Activated CD4-positive, alpha-beta T cell treated with anti-CD3 and anti-CD28 coated beads, Interleukin-2, amount 50 U/mL, for 4 hours (primary cell): ENCODE measurements at regions not wholly inside any gene's neighbourhood (a gene's known extent, or its start where the extent isn't known, plus 50 kb on each side); places are given as distances from the start of the nearest gene placed in this dataset.
"Not testable (repeated sequence)": the region's sequence is repeated elsewhere in the genome, so short reads cannot be mapped to it uniquely, and the experiment has no call there.

Experiments used
- DNase-seq, 2 experiments: peaks; one replicate each; pipeline ENCODE4 v3.0.0-alpha.2; 2020

DNA sequence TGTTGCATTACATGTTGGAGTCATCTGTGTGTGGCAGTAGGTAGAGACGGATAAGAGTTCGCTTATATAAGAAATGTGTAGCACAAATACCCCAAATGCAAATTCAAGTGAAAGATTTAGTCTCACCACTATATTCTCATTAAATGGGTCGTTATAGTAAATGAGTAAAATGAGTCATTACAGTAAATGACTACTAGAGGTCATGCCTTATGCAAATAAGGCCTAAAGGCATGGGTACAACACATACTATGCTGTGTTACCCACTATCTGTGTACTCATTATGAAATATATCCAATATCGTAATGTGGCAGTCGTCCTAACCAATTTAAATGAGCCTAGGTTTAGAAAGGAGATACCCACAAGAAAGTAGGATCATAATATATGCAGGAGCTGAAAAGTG is 1603.1 kb downstream of the C4orf33 start:
- no peak for DNase-seq

DNA sequence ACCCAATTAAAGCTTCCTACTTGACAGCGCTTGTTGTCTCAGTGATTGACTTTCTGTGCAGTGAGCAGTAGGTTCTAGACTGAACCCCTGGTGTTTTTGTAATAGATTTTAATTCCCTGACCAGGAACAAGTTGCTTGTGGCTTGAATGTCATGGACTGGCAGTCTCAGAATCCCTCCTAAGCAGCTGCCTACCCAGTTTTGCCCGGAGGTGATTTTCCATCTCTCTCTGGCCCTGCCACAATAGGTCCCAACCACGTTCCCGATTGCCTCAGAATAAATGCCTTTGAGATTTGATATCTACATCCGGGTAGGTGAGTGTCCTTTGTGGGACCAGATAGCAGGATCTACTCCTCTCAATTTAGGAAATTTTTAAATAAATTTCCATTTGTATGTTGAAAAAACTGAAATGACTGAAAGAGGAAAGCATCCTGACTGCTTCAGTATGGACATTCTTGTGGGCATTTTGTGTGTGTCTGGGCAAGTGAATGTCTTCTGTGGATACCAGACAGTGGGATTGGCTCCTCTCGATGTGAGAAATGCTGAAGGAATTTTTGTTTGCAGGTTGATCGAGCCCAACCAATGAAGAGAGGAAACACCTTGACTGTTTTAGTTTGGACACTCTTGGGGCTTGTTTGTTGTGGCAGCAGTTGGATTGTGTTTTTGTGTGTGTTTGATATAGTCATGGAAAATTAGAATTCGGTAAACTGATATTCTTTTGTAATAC is 1607.4 kb downstream of the C4orf33 start:
- DNase-seq, result no peak

DNA sequence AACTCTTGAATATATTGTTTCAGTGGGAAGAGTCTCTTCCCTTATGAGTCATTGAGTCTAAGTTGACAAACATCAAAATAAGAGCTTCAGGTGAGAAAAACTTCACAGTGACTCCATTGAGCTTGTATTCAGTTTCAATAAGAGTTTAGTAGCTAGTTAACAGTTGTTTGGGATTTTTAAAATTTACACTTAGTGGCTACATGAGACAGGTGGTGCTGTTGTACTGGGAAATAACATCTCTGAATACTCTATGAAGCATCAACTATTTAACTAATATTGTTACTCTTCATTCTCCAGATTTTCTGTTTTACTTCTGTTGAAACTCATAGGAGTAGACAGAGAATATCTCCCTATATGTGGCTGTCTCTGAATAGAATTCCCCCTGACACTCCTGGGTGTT is 1609.1 kb downstream of the C4orf33 start:
- DNase-seq, result no peak

DNA sequence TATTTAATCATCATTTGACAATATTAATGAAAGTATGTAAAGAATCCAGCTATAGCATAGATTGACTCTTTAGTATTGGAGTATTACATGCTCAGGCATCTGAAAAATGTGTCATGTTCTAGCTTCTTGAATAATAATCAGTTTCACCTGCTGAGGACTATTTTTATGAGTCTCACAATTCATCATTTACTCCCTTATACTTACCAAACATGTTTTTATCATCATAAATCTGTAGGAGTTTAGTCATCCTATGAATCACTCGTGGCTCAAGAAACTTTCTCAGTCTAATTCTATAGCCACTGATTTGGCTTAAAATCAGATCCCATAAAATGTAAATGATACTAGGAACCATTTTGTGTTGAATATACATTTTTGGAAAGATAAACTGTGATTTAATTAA is 1616.1 kb downstream of the C4orf33 start:
- DNase-seq, result no peak

DNA sequence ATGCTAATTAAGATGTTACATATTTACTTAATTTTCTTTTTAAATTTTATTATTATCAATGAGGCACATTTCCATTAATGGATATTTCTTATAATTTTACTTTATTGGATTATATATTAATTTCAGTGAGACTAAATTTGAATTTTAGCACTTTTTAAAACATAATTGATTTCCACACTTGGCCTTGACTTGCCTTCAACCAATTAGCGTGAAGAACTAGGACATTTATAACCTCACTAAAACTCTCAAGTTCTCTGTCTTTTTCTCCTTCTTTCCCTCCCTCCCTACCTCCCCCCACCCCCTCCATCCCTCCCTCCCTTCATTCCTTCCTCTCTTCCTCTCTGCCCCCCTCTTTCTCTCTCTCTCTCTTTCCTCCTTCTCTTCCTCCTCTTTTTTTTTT is 1618.1 kb downstream of the C4orf33 start:
- DNase-seq, result no peak

DNA sequence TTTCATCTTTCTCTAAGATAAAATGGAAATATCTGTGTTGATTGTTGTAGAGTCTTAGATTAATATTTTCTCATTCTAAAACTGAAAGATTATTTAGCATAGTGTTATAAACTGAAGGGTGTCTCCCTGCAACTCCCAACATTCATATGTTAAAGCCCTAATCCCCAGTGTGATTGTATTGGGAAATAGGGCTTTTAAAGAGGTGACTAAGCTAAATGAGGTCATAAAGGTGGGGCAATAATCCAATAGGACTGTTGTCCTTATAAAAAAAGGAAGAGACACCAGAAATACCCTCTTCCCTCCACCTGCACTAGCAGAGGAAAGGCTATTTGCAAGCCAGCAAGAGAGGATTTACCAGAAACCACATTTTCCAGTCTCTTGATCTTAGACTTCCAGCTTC is 1626.4 kb downstream of the C4orf33 start:
- no peak for DNase-seq

DNA sequence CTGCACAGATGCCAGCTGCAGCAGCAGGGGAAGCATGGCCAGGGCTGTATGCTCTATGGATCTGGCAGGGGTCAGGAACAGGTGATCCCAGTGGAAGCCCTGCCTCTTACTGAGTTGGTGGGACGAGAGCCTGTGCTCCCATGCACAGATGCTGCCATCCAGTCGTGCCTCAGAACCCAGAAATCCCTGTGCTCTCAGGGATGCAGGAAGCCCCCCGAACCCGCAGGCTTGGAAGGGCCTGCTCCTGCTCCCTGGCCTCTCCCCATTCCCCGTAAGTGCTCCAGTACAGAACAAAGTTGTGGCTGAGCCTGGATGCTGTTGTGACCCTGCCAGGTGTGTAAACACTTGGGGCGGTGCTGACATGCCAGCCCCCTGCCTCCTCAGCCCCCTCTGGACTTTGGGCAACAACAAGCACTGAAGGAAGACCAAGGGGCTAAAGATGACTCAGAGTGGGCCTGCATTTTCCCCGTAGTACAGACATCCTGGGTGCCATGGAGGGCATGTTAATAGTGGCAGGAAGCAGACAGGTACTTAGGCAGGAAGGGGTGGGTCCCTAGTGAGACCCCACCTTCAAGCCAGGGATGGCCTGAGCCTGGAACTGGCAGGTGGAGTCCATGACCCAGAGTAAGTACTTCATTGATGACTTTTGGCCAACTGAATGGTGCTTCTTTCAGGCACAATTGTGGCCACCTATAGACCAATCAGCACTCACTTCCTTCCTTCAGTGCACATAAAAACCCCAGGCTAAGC is 1640.7 kb downstream of the C4orf33 start:
- no peak for DNase-seq

DNA sequence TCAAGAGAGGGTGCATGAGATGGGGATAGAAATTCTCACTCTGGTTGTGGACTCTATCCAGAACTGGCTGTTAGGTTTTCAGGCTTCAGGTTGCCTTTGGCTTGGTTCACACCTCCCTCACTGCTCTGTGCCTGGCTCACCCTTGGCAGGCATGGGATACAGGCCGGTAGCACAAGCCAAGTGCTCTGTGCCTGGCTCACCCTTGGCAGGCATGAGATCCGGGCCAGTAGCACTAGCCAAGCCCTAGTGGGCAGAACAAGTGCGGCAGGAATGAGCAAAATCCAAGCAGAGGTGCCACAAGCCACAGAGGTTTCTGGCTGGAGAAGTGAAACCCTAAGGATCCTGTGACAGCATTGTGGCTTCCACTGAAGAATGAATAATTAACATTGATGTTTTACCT is 1642.3 kb downstream of the C4orf33 start:
- DNase-seq, result no peak

DNA sequence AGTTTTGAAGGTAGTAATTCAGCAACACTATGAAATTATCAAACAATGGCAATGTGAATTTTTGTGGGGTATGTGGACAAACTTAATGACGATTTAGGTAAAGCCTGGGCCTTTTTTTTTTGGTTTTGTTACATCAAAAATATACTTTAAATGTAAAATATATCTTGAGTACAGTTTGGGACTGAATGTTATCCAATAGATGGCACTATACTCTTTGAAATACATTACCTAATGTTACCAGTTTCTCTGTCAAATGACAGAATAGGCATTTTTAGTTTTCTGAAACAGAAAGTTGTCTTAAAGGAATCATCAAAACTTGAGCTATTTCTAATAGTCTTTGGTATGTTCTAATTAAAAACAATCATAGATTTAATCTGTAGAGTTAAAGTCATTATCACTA is 1651.9 kb downstream of the C4orf33 start:
- no peak for DNase-seq

DNA sequence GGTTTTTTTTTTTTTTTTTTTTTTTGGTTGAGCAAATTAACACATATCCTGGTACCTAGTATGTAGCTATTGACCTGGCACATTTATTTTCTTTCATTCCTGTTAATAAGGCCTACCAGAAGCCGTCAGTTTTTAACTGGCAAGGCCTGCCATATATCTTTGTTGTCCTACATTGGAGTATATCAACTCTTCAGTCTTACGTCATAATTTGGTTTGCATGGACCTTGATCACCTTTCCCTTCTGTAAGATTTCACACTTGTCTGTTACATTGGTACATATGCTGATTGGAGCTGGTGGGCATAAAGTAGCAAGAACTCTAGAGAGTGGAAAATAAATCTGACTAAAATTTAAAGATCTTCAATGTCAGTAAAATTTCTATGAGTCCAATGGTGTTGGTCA is 1658.0 kb downstream of the C4orf33 start:
- no peak for DNase-seq

DNA sequence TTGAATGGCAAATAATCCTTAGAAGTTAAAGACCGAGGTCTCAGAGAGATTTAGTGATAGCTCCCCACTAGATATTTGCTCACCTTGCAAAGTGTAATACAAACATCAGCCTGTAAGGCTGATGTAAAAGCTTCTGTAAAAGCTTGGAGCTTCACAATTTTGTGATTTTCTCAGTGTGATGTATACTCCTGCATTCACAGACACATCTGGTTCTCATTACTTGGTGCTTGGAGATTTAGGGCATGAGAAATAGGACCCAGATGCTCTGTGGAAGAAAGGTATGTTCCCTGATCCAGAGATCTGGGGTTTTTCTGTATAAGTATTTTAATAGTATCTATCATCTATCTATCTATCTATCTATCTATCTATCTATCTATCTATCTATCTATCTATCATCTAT is 1664.3 kb downstream of the C4orf33 start:
- no peak for DNase-seq

DNA sequence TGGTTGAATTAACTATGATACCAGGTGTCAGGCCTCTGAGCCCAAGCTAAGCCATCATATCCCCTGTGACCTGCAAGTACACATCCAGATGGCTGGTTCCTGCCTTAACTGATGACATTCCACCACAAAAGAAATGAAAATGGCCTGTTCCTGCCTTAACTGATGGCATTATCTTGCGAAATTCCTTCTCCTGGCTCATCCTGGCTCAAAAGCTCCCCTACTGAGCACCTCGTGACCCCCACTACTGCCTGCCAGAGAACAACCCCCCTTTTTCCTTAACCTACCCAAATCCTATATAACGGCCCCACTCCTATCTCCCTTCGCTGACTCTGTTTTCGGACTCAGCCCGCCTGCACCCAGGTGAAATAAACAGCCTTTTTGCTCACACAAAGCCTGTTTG is 1671.4 kb downstream of the C4orf33 start:
- DNase-seq, result not testable (repeated sequence)

DNA sequence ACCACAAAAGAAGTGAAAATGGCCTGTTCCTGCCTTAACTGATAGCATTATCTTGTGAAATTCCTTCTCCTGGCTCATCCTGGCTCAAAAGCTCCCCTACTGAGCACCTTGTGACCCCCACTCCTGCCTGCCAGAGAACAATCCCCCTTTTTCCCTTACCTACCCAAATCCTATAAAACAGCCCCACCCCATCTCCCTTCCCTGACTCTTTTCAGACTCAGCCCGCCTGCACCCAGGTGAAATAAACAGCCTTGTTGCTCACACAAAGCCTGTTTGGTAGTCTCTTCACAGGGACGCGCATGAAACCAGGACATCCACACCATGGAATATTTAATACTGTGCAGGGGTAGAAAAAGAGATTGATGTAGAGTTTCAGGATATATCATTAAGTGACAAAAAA is 1677.0 kb downstream of the C4orf33 start:
- not testable (repeated sequence) for DNase-seq

DNA sequence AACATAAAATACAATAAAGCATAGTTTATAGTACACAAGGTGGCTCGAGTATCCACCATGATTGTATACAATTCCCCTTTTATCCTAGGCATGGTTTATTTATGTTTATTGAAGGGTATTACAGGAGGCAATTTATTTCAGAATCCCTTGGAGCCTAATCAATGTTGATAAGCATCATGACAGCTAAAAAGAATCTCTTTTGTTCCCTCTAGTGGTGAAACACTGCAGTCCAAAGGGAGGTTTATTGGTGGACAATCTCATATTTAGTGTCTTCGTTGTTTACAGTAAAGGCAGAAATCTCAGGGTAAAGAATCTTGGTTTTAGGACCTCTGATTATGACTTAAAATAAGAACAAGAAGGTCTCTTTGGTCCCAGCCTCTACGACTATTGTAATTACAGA is 1712.5 kb downstream of the C4orf33 start:
- DNase-seq, result no peak

DNA sequence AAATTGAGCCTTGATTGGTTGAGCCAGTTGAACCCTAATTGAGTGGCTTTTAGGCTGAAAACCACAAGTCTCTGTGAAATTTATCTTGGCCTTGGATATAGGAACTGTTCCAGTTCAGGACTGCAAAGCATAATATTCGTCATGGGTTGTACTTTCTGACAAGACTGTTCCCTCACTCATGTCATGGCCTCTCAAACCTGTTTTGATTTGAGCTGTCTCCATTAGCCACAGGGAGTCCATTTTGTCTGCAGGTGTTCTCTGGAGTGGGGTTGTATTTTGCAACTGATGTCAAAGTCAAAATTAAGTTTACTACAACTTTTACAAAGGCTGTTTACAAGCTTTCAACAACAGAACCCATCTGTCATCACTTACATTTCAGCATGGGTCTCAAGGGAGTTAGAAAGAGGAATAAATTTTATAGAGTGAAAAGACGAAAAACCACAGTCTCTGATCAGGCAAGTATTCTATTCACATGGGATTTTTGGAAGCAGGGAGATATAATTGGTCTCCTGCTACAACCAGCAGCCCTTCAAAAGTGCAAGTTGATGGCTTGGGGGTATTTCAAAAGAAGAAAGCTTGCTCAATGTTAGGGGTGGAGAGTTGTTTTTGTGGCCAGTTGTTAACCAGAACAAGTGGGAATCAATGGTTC is 1716.3 kb downstream of the C4orf33 start:
- DNase-seq, result no peak

DNA sequence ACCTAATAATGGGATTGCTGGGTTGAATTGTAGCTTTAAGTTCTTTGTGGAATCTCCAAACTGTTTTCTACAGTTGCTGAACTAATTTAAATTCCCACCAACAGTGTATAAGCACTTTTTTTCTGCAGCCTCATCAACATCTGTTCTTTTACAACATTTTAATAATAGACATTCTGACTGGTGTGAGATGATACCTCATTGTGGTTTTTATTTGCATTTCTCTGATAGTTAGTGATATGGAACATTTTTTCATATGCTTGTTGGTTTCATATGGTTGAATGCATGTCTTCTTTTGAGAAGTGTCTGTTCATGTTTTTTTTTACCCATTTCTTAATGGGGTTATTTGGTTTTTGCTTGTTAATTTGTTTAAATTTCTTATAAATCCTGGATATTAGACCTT is 1718.9 kb downstream of the C4orf33 start:
- no peak for DNase-seq

DNA sequence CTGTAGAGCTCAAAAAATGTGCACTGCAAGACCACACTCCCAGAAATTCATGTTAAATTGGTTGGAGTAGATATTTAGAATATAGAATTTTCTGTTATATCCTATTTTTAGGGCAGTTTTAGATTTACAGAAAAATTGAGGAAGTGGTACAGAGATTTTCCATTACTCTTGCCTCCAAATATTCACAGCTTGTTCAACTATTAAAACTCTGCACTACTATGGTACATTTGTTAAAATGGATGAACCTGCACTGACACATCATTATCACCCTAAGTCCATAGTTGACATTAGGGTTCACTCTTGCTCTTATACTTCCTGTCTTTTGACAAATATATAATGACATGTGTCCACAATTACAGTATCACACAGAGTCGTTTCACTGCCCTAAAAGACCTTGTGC is 1724.5 kb downstream of the C4orf33 start:
- DNase-seq, result no peak

DNA sequence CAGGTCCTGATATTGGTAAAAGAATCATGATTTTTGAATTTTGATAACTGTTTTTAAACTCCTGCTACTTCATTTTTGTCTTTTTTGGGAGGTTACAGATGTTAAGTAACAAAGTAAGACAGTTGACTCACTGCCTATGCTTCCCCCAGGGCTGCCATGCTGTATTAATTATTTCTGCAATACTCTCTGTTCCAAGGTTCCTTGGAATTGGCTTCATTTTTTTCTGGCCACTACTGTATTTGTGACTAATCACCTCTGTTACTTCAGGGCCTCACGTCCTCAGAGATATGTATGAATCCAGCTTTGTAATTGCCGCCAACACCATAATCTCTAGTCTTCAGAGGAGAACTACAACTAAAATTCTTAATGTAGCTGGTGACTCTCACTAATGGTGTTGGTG is 1729.3 kb downstream of the C4orf33 start:
- no peak for DNase-seq

DNA sequence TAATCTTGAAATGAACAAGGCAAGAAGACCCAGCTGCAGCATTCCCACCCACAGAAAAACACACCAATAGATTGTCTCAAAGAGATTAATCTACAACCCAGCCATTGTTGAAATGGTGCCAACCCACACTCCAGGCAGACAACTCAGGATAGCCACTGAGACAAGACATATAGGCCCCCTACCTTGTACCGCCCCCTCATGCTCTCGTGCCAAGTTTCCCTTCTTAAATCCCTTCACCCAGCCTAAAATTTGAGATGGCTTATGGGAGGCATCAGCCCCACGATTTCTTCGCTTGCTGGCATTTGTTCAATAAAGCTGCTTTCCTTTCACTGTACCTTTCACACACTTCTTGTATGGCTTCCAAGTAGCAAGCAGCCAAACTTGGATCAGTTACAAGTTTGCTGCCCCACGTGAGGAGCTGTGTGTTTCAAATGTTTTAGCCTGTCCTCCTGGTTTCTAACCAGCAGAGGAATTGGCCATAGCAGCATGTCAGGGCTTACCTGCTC is 1754.1 kb downstream of the C4orf33 start:
- DNase-seq, result no peak

DNA sequence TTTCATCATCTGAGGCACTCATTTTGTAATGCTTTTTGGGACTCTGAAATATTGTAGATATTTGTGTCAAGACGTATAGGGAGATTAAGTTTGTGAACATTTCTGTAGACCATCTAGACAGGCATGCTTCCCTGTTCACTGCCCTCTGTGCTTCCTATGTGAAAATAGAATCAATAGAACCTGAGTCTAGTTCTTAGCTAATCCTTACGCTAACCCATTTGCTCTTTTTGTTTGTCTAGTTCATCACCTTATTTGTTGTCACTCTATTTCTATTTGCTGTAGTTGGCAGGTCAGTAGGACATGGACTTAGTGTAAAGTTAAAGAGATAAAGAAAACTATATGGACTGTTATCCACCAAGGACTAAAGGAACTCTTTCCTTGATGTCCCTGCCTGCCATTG is 1755.2 kb downstream of the C4orf33 start:
- DNase-seq, result no peak

DNA sequence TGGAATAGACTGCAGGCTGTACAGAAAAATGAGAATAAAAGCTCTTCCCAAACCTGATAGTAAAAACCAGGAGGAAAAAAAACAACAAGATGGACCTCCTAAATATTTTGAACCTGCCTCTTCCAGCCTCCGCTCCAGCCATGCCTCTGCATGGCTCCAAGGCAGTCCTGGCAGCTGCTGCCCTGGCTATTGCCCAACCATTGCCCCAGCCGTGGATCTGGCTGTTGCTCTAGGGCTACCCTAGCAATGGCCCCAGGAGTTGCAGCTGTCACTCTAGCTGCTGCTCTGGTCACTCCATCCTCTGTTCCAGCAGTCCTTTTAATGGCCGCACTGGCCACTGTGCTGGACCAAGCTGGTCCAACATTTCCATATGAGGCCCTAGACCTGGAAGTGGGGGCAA is 1756.0 kb downstream of the C4orf33 start:
- DNase-seq, result no peak

DNA sequence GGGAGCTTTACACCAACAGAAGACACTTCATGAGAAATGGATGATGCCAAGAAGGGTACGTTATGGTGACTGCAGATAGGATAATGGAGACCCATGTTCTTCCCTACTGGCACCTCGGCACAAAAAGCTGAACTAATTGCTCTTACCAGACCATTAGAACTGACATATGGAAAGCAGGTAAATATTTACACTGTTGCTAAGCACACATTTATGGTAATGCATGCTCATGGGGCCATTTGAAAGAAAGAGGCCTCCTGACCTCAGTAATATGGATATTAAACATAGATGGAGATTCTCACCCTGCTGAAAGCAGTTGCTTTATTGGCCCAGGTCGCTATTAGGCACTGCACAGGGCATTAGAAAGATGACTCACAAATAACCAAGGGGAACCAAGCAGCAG is 1759.6 kb downstream of the C4orf33 start:
- no peak for DNase-seq

DNA sequence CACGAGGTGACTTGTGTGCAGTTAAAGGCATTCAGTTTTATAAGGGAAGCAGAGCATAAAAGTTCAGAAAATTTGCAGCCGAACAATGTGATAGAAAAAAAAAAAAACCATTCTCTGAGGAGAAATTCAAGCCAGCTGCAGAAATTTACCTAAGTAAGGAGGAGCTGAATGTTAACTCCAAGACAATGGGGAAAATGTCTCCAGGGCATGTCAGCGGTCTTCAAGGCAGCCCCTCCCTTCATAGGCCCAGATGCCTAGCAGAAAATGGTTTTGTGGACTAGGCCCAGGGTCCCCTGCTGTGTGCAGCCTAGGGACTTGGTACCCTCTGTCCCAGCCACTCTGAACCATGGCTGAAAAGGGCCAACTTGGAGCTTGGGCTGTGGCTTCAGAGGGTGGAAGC is 1764.0 kb downstream of the C4orf33 start:
- no peak for DNase-seq

DNA sequence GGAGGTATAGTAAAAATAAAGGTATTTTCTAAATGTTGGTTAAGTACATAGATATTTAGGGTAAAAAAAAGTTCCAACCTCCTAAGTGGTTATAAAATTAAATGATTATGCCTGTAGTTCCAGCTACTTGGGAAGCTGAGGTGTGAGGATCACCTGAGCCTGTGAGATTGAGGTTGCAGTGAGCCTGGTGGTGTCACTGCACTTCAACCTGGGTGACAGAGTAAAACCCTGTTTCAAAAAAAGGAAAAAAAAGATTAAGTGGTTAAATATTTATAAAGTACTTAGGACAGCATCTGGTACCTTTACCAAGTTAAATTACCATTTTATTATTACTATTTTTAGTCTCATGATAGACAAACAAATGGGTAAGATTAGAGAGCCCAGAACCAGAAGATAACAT is 1801.0 kb downstream of the C4orf33 start:
- no peak for DNase-seq
